ENCODE measurements at regions not wholly inside any gene's neighbourhood (a gene's known extent, or its start where the extent isn't known, plus 50 kb on each side); places are given as distances from the start of the nearest gene placed in this dataset.

DNA sequence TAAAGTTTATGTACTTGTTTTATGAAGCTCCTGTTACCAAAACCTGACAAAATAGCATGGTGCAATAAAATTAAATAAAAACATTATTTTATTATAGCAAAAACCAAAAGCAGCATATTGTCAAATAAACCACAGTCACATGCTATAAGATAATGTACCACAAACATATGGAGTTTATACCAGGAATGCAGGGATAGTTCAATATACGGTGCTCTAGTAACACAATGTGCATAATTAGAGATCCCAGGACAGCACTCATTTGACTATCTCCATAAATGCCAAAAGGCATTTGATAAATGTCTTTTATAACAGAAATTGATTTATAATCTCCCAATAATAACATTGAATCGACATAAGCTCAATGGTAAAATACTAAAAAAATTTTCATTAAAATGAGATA lies 402.0 kb downstream of the RND3 start:
- H3K27ac ChIP-seq: no peak overlapping the region
- no peak for TF ChIP-seq ZFX (IDR thresholded peaks at IDR 0.05)
- TF ChIP-seq, protein P1, sequence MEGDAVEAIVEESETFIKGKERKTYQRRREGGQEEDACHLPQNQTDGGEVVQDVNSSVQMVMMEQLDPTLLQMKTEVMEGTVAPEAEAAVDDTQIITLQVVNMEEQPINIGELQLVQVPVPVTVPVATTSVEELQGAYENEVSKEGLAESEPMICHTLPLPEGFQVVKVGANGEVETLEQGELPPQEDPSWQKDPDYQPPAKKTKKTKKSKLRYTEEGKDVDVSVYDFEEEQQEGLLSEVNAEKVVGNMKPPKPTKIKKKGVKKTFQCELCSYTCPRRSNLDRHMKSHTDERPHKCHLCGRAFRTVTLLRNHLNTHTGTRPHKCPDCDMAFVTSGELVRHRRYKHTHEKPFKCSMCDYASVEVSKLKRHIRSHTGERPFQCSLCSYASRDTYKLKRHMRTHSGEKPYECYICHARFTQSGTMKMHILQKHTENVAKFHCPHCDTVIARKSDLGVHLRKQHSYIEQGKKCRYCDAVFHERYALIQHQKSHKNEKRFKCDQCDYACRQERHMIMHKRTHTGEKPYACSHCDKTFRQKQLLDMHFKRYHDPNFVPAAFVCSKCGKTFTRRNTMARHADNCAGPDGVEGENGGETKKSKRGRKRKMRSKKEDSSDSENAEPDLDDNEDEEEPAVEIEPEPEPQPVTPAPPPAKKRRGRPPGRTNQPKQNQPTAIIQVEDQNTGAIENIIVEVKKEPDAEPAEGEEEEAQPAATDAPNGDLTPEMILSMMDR (conservative IDR thresholded peaks at IDR 0.05): no peak

DNA sequence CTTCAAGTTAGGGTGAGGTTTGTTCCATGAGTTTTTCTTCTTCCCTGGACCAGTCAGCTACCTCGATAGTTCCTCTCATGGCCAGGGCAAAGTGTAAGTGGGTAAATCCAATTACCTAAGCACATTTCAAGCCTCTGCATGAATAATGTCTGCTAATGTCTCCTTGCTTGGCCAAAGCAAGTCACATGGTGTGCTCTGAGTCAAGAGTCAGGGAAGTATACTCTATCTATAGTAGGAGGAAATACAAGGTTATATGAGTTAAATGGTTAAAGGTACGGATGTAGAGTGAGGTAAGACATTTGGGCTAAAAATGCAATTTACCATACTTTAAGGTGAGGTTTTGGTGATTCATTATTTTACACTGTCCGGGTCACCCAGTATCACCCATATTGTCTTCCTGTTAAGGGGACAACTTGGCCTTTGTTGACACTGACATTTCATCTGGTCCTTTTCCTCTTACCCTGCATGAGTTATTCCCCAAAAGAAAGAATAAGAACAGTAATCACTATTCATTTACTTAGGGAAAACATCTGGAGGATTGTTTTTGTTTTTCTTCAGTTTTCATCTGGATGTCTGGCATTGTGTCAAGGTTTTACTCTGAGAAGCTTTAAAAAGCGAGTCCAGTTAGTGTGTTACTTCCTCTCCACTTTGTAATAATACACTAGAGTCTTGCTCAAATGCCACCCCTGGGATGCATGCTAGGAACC lies 405.5 kb downstream of the RND3 start:
- H3K27ac ChIP-seq: no peak overlapping the region
- no peak for TF ChIP-seq ZFX (IDR thresholded peaks at IDR 0.05)
- TF ChIP-seq, protein P1 (conservative IDR thresholded peaks at IDR 0.05): no peak

DNA sequence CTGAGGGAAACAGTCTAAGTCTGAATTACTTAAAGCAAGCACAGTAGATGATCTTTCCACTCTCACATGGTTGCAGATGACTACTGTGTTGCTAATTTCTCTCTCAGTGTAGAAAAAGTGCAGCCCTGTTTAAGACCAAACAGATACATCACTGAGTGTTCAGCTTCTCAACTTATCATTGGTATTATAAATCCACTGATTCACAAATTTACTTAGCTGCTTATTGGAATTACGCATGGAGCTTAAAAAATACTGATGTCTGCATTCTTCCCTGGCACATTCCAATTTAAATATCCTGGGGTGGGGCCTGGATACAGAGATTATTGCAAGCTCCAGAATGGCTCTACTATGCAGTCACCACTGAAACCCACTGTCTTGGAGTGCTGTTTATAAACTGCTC lies 411.2 kb downstream of the RND3 start:
- no peak overlapping the region for H3K27ac ChIP-seq
- no peak for TF ChIP-seq ZFX (IDR thresholded peaks at IDR 0.05)
- TF ChIP-seq, protein P1 (conservative IDR thresholded peaks at IDR 0.05): no peak

DNA sequence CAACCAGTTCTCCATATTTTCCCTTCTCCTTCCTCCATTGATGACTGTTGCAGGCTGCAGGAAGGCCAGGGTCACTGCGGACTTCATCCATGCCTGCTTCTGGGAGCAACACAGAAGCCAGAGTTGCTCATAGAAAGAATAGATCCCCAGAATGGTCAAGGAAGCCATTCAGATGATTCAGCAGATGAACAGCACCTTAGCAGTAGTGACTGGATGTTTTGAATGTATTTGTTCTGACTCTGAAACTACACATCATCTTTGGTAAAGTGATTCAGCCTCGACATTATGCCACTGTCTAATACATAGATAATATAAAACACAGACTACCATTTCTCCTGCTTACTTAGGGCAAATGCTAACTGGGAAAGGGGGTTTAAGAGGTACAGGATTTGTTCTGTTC lies 411.6 kb downstream of the RND3 start:
- H3K27ac ChIP-seq: no peak overlapping the region
- TF ChIP-seq, protein P1 (conservative IDR thresholded peaks at IDR 0.05): no peak
- TF ChIP-seq ZFX (IDR thresholded peaks at IDR 0.05): no peak

DNA sequence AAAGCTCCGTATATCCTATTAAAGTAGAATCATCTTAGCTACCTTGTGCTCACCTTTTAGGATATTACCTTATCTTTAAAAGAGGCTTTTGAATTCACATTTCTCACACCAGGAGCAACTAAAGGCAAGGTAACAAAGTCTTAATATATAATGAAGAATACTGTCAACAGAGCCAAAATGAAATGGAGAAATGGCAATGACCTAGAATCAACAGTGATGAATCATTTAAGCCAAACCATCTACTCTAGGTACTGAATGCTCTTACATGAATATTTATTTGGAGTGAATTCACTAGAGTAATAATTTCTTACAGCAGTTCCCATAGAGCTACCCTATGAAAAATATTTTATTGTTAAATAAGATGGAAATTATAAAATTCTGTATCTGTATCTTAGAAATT lies 421.0 kb downstream of the RND3 start:
- TF ChIP-seq, protein P1 (conservative IDR thresholded peaks at IDR 0.05): no peak
- TF ChIP-seq ZFX (IDR thresholded peaks at IDR 0.05): no peak

GRCh38 chr2:150063931-150064548 lies 423.4 kb downstream of the RND3 start:
- TF ChIP-seq, protein P1 (conservative IDR thresholded peaks at IDR 0.05): no peak
- no peak for TF ChIP-seq ZFX (IDR thresholded peaks at IDR 0.05)
- H3K27ac ChIP-seq: no peak overlapping the region

More for the DNA sequence above, 421.0 kb downstream of the RND3 start:
- no peak overlapping the region for H3K27ac ChIP-seq

DNA sequence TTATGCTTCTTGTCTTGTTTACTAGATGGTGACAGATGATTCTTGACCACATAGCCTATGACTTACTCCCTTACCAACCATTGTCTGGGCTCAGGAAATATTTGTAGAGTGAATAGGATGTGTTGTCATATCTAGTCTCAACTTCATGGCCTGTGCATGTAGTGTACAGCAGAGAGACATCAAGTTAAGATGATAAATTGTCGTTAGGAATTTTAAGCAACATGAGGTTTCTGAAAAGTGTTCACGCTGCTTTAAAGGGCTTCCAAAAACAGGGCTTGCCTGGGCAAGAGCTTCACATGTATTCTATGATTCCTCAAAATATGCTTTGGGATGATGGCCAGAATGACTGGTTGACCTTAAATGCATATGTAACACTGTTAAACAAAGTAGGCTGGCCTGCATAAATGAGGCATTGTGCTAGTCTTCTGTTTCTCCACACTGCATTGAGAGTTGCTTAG lies 424.0 kb downstream of the RND3 start:
- no peak overlapping the region for H3K27ac ChIP-seq
- TF ChIP-seq, protein P1 (conservative IDR thresholded peaks at IDR 0.05): no peak
- TF ChIP-seq ZFX (IDR thresholded peaks at IDR 0.05): no peak

Data from C4-2B (cell line).